Subcutaneous abdominal adipose tissue (tissue), 5 donors: ENCODE measurements at regions not wholly inside any gene's neighbourhood (a gene's known extent, or its start where the extent isn't known, plus 50 kb on each side); places are given as distances from the start of the nearest gene placed in this dataset.
A peak's percentile ranks its signal among the peaks of the same experiment; 100 is the strongest.

Experiments
- H3K27ac ChIP-seq: one replicate; pipeline ENCODE4 v1.7.0; 2013; ENCODE audit warnings: low read depth, mild to moderate bottlenecking, inconsistent platforms, low read length, moderate library complexity
- H3K27me3 ChIP-seq, 5 donors: one replicate each; pipeline ENCODE4 v1.7.0; 2013; ENCODE audit warnings: low read length in 5 of 5, inconsistent platforms in 1 of 5; ENCODE audit not compliant: control insufficient read depth in 5 of 5, insufficient read depth in 4 of 5
- H3K36me3 ChIP-seq, 5 donors: one replicate each; pipeline ENCODE4 v1.7.0; 2013; ENCODE audit warnings: low read length in 5 of 5; ENCODE audit not compliant: control insufficient read depth in 5 of 5, insufficient read depth in 5 of 5
- H3K4me1 ChIP-seq, 5 donors: one replicate each; pipeline ENCODE4 v1.7.0; 2013; ENCODE audit warnings: low read length in 5 of 5, mild to moderate bottlenecking in 3 of 5, moderate library complexity in 1 of 5; ENCODE audit not compliant: control insufficient read depth in 5 of 5, insufficient read depth in 5 of 5
- H3K4me3 ChIP-seq, 5 donors: one replicate each; pipeline ENCODE4 v1.7.0; 2013; ENCODE audit warnings: low read length in 5 of 5, low read depth in 1 of 5
- H3K9ac ChIP-seq, 5 donors: one replicate each; pipeline ENCODE4 v1.7.0; 2013; ENCODE audit warnings: low read length in 5 of 5, mild to moderate bottlenecking in 4 of 5, moderate library complexity in 3 of 5
- H3K9me3 ChIP-seq, 5 donors: one replicate each; pipeline ENCODE4 v1.7.0; 2013; ENCODE audit warnings: low read length in 5 of 5; ENCODE audit not compliant: control insufficient read depth in 5 of 5
- donor health status: healthy.
- donor health status: healthy.
- donor health status: healthy.
- donor health status: healthy.
- donor health status: healthy.

- Histone ChIP-seq H3K4me1 (peaks cover 0 to 30% (median 20%) of the 10 kb centered on the region in 5 donors), H3K4me3 (no peak overlapping the region), H3K27ac (no peak overlapping the region), H3K27me3 (no peaks in the 10 kb centered on the region), H3K9ac (no peak overlapping the region), H3K9me3 (no peaks in the 10 kb centered on the region), H3K36me3 (no peaks in the 10 kb centered on the region)
Observed at GRCh38 chr12:30820406-30820946, 65.7 kb upstream of the CAPRIN2 start.

- H3K36me3 ChIP-seq: no peaks in the 10 kb centered on the region
- no peaks in the 10 kb centered on the region for H3K27me3 ChIP-seq
- peaks cover 0 to 27% (median 19%) of the 10 kb centered on the region in 5 donors for H3K4me1 ChIP-seq
- H3K27ac ChIP-seq: no peak overlapping the region
- H3K9ac ChIP-seq: no peak overlapping the region
- no peaks in the 10 kb centered on the region for H3K9me3 ChIP-seq
- H3K4me3 ChIP-seq: no peak overlapping the region
Observed at GRCh38 chr12:30818562-30818961, 63.8 kb upstream of the CAPRIN2 start.

DNA sequence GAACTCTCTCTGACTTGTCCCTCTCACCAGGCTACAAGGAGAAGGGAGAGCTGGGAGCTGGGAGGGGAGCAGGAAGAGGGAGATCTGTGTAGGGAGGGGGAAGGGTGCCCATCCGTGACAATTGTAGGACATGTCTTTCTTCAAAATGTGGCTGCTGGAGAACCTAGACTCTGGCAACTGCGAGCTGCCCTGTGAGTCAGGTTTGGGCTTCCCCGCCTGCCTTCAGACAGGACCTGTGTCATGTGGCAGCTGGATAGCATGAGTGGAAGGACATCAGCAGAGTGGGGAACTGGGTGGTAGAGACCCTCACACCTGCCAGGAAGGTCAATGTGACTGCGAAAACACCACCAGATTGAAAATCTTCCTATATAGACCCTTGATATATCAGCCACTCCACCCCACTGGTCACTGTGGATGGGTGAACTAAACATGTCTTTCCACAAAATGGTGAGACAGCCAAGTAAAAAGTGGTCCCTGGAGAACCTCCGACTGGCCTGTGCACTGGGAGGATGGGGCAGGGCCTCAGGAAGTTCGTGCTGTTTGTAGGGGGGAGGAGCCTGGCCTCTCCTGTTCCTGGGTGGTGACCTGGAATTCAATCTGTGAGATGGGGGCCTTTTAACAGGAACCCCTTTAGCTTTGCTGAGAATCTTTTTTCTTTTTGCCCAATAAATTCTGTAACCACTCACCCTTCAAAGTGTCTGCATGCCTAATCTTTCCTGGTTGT lies 62.2 kb upstream of the CAPRIN2 start:
- Histone ChIP-seq H3K36me3 (no peaks in the 10 kb centered on the region), H3K4me3 (no peak overlapping the region), H3K9me3 (no peaks in the 10 kb centered on the region), H3K4me1 (peaks cover 0 to 14% (median 5%) of the 10 kb centered on the region in 5 donors), H3K27me3 (no peaks in the 10 kb centered on the region), H3K27ac (no peak overlapping the region), H3K9ac (no peak overlapping the region)

GRCh38 chr12:30814295-30814655 lies 59.5 kb upstream of the CAPRIN2 start:
- H3K36me3 ChIP-seq: no peaks in the 10 kb centered on the region
- no peak overlapping the region for H3K27ac ChIP-seq
- H3K9ac ChIP-seq: no peak overlapping the region
- no peaks in the 10 kb centered on the region for H3K4me1 ChIP-seq
- no peaks in the 10 kb centered on the region for H3K27me3 ChIP-seq
- H3K4me3 ChIP-seq: no peak overlapping the region
- H3K9me3 ChIP-seq: no peaks in the 10 kb centered on the region

DNA sequence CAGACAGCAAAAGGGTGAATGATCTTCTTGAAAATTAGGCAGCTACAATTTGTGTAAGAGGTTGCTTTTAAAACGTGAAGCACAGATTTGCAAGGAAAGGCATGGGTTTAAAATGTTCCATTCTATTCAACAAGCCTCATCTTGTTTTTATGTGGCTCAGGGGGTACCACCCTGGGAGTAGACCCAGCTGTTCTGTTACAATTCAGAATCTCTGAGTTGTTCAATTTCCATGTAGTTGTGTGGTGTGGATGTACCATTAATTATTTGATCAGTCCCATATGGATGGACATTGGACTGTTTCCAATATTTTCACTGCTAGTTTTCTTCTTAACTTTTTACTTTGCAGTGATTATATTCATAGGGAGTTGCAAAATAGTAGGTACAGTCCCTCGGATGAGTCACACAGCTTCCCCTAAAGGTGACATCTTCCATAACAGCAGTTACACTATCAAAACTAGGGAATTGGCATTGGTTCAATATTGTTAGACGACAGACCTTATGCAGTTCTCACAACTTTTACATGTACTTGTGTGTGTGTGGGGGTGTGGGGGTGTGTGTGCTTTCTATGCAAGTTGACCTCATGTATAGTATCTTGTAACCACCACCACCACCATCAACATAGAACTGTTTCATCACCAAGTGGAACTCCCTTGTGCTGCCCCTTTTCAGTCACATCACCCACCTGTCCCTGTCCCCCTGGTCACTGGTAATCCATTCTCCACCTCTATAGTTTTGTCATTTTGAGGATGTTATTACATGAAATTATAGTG lies 59.0 kb upstream of the CAPRIN2 start:
- Histone ChIP-seq H3K4me3 (no peak overlapping the region), H3K9ac (no peak overlapping the region), H3K9me3 (no peaks in the 10 kb centered on the region), H3K4me1 (no peaks in the 10 kb centered on the region), H3K36me3 (no peaks in the 10 kb centered on the region), H3K27ac (no peak overlapping the region), H3K27me3 (no peaks in the 10 kb centered on the region)

GRCh38 chr12:30811966-30812365 lies 57.2 kb upstream of the CAPRIN2 start:
- Histone ChIP-seq H3K9ac (no peak overlapping the region), H3K9me3 (no peaks in the 10 kb centered on the region), H3K27me3 (no peaks in the 10 kb centered on the region), H3K27ac (no peak overlapping the region), H3K4me1 (peaks cover 2 to 4% (median 3%) of the 10 kb centered on the region in 5 donors), H3K4me3 (no peak overlapping the region), H3K36me3 (no peaks in the 10 kb centered on the region)

- no peak overlapping the region for H3K27ac ChIP-seq
- no peaks in the 10 kb centered on the region for H3K9me3 ChIP-seq
- no peak overlapping the region for H3K9ac ChIP-seq
- peaks cover 2 to 4% (median 3%) of the 10 kb centered on the region in 5 donors for H3K4me1 ChIP-seq
- H3K36me3 ChIP-seq: no peaks in the 10 kb centered on the region
- H3K4me3 ChIP-seq: no peak overlapping the region
- no peaks in the 10 kb centered on the region for H3K27me3 ChIP-seq
Observed at GRCh38 chr12:30810918-30811317, 56.2 kb upstream of the CAPRIN2 start.

- H3K27me3 ChIP-seq: no peaks in the 10 kb centered on the region
- no peaks in the 10 kb centered on the region for H3K9me3 ChIP-seq
- H3K36me3 ChIP-seq: no peaks in the 10 kb centered on the region
- no peak overlapping the region for H3K27ac ChIP-seq
- H3K9ac ChIP-seq: no peak overlapping the region
- peaks cover 2 to 4% (median 3%) of the 10 kb centered on the region in 5 donors for H3K4me1 ChIP-seq
- H3K4me3 ChIP-seq: no peak overlapping the region
Observed at GRCh38 chr12:30807695-30808034, 52.9 kb upstream of the CAPRIN2 start.

- no peaks in the 10 kb centered on the region for H3K27me3 ChIP-seq
- peak overlapping the region in 4 of 5 donors; percentile 27 to 61 (median 36) for H3K4me3 ChIP-seq
- no peaks in the 10 kb centered on the region for H3K36me3 ChIP-seq
- H3K4me1 ChIP-seq: peaks cover 2 to 4% (median 3%) of the 10 kb centered on the region in 5 donors
- H3K9me3 ChIP-seq: no peaks in the 10 kb centered on the region
- peak overlapping the region in 2 of 5 donors; percentile 4 to 48 for H3K9ac ChIP-seq
- H3K27ac ChIP-seq: no peak overlapping the region
Observed at GRCh38 chr12:30806989-30807694, 52.4 kb upstream of the CAPRIN2 start.

DNA sequence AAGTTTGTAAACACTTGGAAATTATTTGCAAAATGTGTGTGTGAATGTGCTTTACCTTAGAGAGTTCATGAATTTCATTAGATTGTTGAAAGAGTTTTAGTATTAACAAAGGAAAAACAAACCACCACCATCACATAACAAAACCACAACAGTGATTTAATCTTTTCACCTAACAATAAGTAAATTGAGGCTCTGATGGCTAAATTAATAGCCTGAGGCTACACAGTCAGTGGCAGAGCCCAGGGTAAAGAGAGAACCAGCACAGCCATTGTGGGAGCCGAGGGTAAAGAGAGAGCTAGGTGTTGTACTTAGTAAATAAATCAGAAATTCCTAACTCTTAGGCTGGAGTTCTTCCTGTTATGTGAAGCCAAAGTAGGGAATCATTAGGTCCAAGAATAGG lies 51.2 kb upstream of the CAPRIN2 start:
- H3K36me3 ChIP-seq: no peaks in the 10 kb centered on the region
- H3K9ac ChIP-seq: no peak overlapping the region
- no peaks in the 10 kb centered on the region for H3K9me3 ChIP-seq
- no peak overlapping the region for H3K4me3 ChIP-seq
- peaks cover 2 to 4% (median 3%) of the 10 kb centered on the region in 5 donors for H3K4me1 ChIP-seq
- H3K27me3 ChIP-seq: no peaks in the 10 kb centered on the region
- no peak overlapping the region for H3K27ac ChIP-seq
